Nephron (organoid): ENCODE measurements at regions not wholly inside any gene's neighbourhood (a gene's known extent, or its start where the extent isn't known, plus 50 kb on each side); places are given as distances from the start of the nearest gene placed in this dataset.

Experiments
- H3K27ac Mint-ChIP-seq, 3 experiments: 2 replicates each; pipeline ENCODE4 v1.8.0; 2020; ENCODE audit warnings: mixed read lengths in 3 of 3, mild to moderate bottlenecking in 2 of 3, moderate library complexity in 1 of 3
- H3K27me3 Mint-ChIP-seq: 2 replicates; pipeline ENCODE4 v1.8.0; 2021; ENCODE audit warnings: low read depth, mild to moderate bottlenecking, moderate library complexity, mixed read lengths
- H3K36me3 Mint-ChIP-seq: 2 replicates; pipeline ENCODE4 v1.8.0; 2020; ENCODE audit warnings: low read depth, mixed read lengths
- H3K4me1 Mint-ChIP-seq: 2 replicates; pipeline ENCODE4 v1.8.0; 2020; ENCODE audit warnings: mixed read lengths
- H3K4me3 Mint-ChIP-seq, 3 experiments: 2 replicates each; pipeline ENCODE4 v1.8.0; 2020; ENCODE audit warnings: mild to moderate bottlenecking in 3 of 3, mixed read lengths in 3 of 3, moderate library complexity in 2 of 3
- H3K9me3 Mint-ChIP-seq: 2 replicates; pipeline ENCODE4 v1.8.0; 2020; ENCODE audit warnings: mixed read lengths
- TF ChIP-seq, protein P1 (sequence below), 3 experiments: fragments of 200-600 bp; sonication (generic); IDR thresholded peaks; one replicate each; pipeline ENCODE4 v1.5.0; 2021; ENCODE audit warnings: antibody characterized with exemption in 3 of 3; ENCODE audit not compliant: unreplicated experiment in 3 of 3

DNA sequence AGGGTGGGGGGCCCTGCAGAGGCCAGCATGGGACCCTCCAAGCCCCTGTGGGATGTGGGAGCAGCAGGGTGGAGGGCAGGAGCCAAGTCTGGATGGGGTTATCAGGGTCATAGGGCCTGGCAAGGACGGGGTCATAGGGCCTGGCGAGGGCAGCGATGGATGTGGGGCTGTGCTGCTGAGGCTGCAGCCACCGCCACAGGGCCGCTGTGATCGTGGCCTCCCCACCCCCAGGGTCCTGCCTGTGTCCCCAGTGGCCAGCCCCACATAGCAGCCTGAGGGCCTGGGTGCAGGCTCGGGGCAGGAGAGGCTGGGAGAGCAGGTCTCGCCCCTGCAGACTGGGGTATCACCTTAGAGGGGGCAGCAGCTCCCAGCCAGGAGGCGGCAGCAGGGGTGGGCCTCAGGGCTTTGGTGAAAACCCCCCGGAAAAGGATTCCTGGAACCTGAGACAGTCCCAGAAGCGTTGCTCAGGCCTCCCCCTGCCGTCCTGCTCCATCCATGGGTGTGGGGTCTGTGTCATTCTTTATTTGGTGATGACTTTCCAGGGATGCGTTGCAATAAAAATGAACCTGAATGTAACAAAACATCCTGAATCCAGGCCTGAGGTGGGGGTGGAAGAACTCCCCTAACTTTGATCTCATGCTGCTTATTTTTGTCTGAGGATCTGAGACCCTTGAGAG lies 107.3 kb upstream of the SHH start:
- TF ChIP-seq, protein P1, sequence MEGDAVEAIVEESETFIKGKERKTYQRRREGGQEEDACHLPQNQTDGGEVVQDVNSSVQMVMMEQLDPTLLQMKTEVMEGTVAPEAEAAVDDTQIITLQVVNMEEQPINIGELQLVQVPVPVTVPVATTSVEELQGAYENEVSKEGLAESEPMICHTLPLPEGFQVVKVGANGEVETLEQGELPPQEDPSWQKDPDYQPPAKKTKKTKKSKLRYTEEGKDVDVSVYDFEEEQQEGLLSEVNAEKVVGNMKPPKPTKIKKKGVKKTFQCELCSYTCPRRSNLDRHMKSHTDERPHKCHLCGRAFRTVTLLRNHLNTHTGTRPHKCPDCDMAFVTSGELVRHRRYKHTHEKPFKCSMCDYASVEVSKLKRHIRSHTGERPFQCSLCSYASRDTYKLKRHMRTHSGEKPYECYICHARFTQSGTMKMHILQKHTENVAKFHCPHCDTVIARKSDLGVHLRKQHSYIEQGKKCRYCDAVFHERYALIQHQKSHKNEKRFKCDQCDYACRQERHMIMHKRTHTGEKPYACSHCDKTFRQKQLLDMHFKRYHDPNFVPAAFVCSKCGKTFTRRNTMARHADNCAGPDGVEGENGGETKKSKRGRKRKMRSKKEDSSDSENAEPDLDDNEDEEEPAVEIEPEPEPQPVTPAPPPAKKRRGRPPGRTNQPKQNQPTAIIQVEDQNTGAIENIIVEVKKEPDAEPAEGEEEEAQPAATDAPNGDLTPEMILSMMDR (IDR thresholded peaks at IDR 0.05; ENCODE audit: unreplicated experiment in 3 of 3), result no peak
- Mint-ChIP-seq H3K27ac (peak overlapping the region in 1 of 3 experiments; percentile 63), H3K4me1 (peaks cover 5% of the 10 kb centered on the region), H3K4me3 (no peak overlapping the region), H3K36me3 (peaks cover 3% of the 10 kb centered on the region), H3K27me3 (peaks cover 26% of the 10 kb centered on the region), H3K9me3 (peaks cover 9% of the 10 kb centered on the region)

DNA sequence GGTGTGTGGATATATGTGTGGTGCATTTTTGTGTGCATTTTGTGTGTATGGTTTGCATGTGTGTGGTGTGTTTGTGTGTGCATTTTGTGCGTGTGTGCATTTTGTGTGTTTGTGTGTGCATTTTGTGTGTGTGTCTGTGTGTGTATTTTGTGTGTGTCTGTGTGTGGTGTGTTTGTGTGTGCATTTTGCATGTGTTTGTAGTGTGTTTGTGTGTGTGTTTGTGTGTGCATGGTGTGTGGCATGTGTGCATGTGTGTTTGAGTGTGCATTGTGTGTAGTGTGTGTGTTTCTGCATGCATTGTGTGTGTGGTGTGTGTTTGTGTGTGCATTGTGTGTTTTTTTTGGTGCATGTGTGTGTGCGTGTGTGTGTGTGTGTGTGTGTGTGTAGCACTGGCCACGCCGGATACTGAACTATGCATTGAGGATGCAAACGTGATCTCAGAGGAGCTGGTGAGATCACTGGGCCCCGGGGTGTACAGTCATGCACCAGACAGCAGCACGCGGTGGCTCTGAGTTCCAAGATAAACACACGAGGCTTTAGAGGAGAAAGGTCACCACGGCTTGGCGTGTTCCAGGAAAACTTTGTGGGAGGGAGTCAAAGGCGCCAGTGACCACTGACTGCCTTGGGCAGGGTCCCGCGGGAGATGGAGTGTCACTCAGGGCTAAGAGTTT lies 106.6 kb upstream of the SHH start:
- H3K4me1 Mint-ChIP-seq, result peaks cover 5% of the 10 kb centered on the region
- H3K4me3 Mint-ChIP-seq, result no peak overlapping the region
- peak overlapping the region in 2 of 3 experiments; percentile 15 to 63 for H3K27ac Mint-ChIP-seq
- TF ChIP-seq, protein P1 (IDR thresholded peaks at IDR 0.05; ENCODE audit: unreplicated experiment in 3 of 3), result no peak
- H3K9me3 Mint-ChIP-seq, result peaks cover 12% of the 10 kb centered on the region
- peaks cover 3% of the 10 kb centered on the region for H3K36me3 Mint-ChIP-seq
- H3K27me3 Mint-ChIP-seq, result peaks cover 26% of the 10 kb centered on the region

DNA sequence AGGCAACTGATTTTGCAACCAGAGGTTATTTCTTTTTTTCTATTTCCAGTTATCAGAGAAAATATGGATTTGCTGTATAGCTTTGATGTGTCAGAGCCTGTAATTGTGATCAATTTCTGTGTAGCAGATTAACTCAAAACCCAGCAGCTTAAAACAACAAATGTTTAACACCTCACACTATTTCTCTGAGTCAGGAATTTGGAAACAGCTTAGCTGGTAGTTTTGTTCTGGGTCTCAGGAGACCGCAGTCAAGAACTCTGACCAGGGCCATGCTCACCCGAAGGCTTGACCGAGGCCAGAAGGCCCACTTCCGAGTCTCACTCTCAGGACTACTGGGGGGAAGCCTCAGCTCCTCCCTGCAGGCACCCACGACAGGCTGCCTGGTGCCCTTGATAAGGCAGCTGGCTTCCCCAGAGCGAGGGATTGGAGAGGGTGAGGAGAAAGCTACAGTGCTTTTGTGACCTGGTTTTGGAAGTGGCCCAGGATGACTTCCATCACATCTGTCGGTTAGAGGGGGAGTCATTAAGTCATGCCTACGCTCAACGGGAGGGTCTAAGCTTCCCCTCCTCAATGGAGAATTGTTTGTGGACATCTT lies 105.7 kb upstream of the SHH start:
- TF ChIP-seq, protein P1 (IDR thresholded peaks at IDR 0.05; ENCODE audit: unreplicated experiment in 3 of 3), result no peak
- Mint-ChIP-seq H3K4me1 (peaks cover 10% of the 10 kb centered on the region), H3K9me3 (peaks cover 14% of the 10 kb centered on the region), H3K36me3 (peaks cover 3% of the 10 kb centered on the region), H3K27ac (no peak overlapping the region), H3K27me3 (peaks cover 22% of the 10 kb centered on the region), H3K4me3 (no peak overlapping the region)

- Mint-ChIP-seq H3K4me1 (peaks cover 10% of the 10 kb centered on the region), H3K27me3 (peaks cover 22% of the 10 kb centered on the region), H3K27ac (no peak overlapping the region), H3K36me3 (peaks cover 3% of the 10 kb centered on the region), H3K4me3 (no peak overlapping the region), H3K9me3 (peaks cover 20% of the 10 kb centered on the region)
- TF ChIP-seq, protein P1 (IDR thresholded peaks at IDR 0.05; ENCODE audit: unreplicated experiment in 3 of 3), result no peak
Observed at GRCh38 chr7:155916926-155917655, 104.8 kb upstream of the SHH start.

DNA sequence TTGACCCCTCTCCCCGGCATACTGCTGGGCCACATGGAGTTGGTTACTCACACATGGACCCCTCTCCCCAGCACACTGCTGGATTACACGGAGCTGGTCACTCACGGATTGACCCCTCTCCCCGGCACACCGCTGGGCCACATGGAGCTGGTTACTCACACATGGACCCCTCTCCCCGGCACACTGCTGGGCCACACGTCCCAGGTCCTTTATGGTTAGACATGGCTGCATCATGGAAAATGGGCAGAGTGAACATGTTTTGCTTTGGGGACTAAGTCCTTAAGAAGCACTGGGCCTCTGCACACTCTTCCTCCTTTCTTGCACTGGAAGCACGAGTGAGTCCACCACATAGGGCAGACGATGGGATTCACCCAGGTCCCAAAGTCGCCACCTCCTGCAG lies 102.1 kb upstream of the SHH start:
- no peak overlapping the region for H3K4me3 Mint-ChIP-seq
- H3K36me3 Mint-ChIP-seq, result peaks cover 3% of the 10 kb centered on the region
- TF ChIP-seq, protein P1 (IDR thresholded peaks at IDR 0.05; ENCODE audit: unreplicated experiment in 3 of 3), result no peak
- peaks cover 38% of the 10 kb centered on the region for H3K9me3 Mint-ChIP-seq
- peaks cover 10% of the 10 kb centered on the region for H3K4me1 Mint-ChIP-seq
- H3K27ac Mint-ChIP-seq, result no peak overlapping the region
- H3K27me3 Mint-ChIP-seq, result peaks cover 28% of the 10 kb centered on the region
